GM12872 (cell line): ENCODE measurements at regions not wholly inside any gene's neighbourhood (a gene's known extent, or its start where the extent isn't known, plus 50 kb on each side); places are given as distances from the start of the nearest gene placed in this dataset.

ENCODE experiments used
- TF ChIP-seq, protein P1 (sequence below): IDR thresholded peaks from 3 replicates; pipeline ENCODE4 v1.5.1; 2011; ENCODE audit warnings: low read depth, mild to moderate bottlenecking, low read length, moderate library complexity; ENCODE audit not compliant: insufficient read depth

DNA sequence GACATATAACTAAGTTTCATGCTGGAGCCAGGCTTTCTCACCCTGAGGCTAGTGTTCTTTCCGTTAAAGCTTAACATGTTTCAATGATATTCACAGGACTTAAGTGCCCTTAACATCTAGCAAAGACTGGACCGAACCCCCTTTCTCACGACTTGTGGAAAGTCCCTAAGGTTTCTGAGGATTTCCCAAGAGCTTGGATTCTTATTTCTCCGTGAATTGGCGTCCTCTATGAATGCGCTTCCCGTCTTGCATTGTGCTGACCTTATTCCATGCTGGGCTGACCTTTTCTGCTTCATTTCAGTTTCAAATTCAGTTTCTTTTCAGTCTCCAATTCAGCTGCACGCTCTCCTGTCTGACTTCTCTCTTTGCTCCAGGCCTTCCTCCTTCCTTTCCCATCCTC is 206.4 kb downstream of the HS3ST3A1 start:
- TF ChIP-seq, protein P1, sequence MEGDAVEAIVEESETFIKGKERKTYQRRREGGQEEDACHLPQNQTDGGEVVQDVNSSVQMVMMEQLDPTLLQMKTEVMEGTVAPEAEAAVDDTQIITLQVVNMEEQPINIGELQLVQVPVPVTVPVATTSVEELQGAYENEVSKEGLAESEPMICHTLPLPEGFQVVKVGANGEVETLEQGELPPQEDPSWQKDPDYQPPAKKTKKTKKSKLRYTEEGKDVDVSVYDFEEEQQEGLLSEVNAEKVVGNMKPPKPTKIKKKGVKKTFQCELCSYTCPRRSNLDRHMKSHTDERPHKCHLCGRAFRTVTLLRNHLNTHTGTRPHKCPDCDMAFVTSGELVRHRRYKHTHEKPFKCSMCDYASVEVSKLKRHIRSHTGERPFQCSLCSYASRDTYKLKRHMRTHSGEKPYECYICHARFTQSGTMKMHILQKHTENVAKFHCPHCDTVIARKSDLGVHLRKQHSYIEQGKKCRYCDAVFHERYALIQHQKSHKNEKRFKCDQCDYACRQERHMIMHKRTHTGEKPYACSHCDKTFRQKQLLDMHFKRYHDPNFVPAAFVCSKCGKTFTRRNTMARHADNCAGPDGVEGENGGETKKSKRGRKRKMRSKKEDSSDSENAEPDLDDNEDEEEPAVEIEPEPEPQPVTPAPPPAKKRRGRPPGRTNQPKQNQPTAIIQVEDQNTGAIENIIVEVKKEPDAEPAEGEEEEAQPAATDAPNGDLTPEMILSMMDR = no peak

GRCh38 chr17:13393841-13394710 is 207.7 kb downstream of the HS3ST3A1 start:
- TF ChIP-seq, protein P1 = no peak

GRCh38 chr17:13387952-13388351 is 213.8 kb downstream of the HS3ST3A1 start:
- TF ChIP-seq, protein P1 = no peak

DNA sequence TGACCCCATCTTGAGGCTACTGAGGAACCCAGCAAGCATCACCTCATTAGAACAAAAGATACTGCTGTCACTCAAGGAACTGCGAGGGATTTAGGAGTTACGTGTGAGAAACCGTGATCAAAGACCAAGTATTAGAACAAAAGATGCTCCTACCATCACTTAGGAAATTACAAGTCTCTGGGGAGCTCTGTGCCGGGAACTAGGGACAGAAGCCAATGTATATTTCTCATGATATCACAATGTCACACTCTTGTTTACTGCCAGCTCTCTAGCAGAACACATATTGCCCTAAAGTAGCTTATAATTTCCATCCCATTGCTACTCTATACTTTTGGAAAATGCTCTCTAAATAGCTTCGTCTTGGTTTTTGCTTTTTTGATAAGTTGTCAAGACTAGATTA is 214.5 kb downstream of the HS3ST3A1 start:
- TF ChIP-seq, protein P1 = no peak

GRCh38 chr17:13385481-13385911 is 216.2 kb downstream of the HS3ST3A1 start:
- TF ChIP-seq, protein P1 = no peak

- TF ChIP-seq, protein P1 = no peak
Measured at GRCh38 chr17:13384626-13385025, 217.1 kb downstream of the HS3ST3A1 start.

- TF ChIP-seq, protein P1 = no peak
Measured at GRCh38 chr17:13378361-13378760, 223.4 kb downstream of the HS3ST3A1 start.
